IMR-90 (cell line): ENCODE measurements at regions not wholly inside any gene's neighbourhood (a gene's known extent, or its start where the extent isn't known, plus 50 kb on each side); places are given as distances from the start of the nearest gene placed in this dataset.

Experiments used
- BHLHE40 ChIP-seq: fragments of 150-350 bp; IDR thresholded peaks from 2 replicates; pipeline ENCODE4 v1.6.1; 2016; ENCODE audit warnings: mild to moderate bottlenecking, low read depth, low read length
- CHD1 ChIP-seq: IDR thresholded peaks from 2 replicates; pipeline ENCODE4 v1.6.1; 2012; ENCODE audit warnings: low read depth, low read length, improper control_type of control experiment
- NFE2L2 ChIP-seq: fragments of 150-350 bp; IDR thresholded peaks from 2 replicates; pipeline ENCODE4 v1.6.1; 2016; ENCODE audit warnings: low read depth, mild to moderate bottlenecking, low read length
- POLR2A ChIP-seq: IDR thresholded peaks from 2 replicates; pipeline ENCODE4 v1.6.1; 2012; ENCODE audit warnings: mild to moderate bottlenecking, low read depth, low read length
- RAD21 ChIP-seq: IDR thresholded peaks from 2 replicates; pipeline ENCODE4 v1.6.1; 2012; ENCODE audit warnings: low read length, improper control_type of control experiment
- TF ChIP-seq, protein P1 (sequence below): conservative IDR thresholded peaks from 2 replicates; pipeline ENCODE4 v1.5.1; 2012; ENCODE audit warnings: mild to moderate bottlenecking, low read depth, low read length, improper control_type of control experiment

DNA sequence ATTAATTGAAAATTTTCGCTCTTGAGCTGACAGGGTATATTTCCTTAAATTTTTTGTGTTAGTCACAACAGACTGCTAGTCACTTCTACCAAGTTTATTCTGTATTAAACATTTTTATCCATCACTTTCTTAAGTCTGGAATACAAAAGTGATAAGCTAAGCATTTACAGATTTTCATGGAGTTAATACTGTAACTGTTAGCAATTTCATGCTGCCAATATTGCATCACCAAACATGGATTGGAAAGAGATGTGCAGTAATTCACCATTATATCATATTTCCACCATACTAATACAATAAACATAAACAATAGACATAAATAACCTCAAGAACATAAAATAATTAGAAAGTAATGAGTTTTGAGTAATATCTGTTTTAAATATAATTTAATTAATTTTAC lies 854.0 kb upstream of the CITED2 start:
- TF ChIP-seq, protein P1, sequence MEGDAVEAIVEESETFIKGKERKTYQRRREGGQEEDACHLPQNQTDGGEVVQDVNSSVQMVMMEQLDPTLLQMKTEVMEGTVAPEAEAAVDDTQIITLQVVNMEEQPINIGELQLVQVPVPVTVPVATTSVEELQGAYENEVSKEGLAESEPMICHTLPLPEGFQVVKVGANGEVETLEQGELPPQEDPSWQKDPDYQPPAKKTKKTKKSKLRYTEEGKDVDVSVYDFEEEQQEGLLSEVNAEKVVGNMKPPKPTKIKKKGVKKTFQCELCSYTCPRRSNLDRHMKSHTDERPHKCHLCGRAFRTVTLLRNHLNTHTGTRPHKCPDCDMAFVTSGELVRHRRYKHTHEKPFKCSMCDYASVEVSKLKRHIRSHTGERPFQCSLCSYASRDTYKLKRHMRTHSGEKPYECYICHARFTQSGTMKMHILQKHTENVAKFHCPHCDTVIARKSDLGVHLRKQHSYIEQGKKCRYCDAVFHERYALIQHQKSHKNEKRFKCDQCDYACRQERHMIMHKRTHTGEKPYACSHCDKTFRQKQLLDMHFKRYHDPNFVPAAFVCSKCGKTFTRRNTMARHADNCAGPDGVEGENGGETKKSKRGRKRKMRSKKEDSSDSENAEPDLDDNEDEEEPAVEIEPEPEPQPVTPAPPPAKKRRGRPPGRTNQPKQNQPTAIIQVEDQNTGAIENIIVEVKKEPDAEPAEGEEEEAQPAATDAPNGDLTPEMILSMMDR: no peak
- TF ChIP-seq POLR2A: no peak
- TF ChIP-seq RAD21: no peak
- TF ChIP-seq BHLHE40: no peak
- TF ChIP-seq CHD1: no peak
- TF ChIP-seq NFE2L2: no peak
